Body of pancreas (tissue), 4 donors: ENCODE measurements at regions not wholly inside any gene's neighbourhood (a gene's known extent, or its start where the extent isn't known, plus 50 kb on each side); places are given as distances from the start of the nearest gene placed in this dataset.
A peak's percentile ranks its signal among the peaks of the same experiment; 100 is the strongest.
"Not testable (repeated sequence)": the region's sequence is repeated elsewhere in the genome, so short reads cannot be mapped to it uniquely, and the experiment has no call there.

Source experiments
- ATAC-seq: fragments of 150-250 bp; one replicate; pipeline ENCODE4 v1.9.1; 2016
- DNase-seq, 4 donors: peaks; one replicate each; pipeline ENCODE4 v3.0.0-alpha.2; 2019
- H3K27ac ChIP-seq, 4 donors: fragments of 200-600 bp; sonication (generic); 1 replicate in 3 of 4; 2 replicates in 1 of 4; pipeline versions ENCODE4 v1.5.1 to v1.6.1; 2016 to 2019; ENCODE audit warnings: mild to moderate bottlenecking in 1 of 4, mixed read lengths in 1 of 4, moderate library complexity in 1 of 4
- H3K27me3 ChIP-seq, 2 donors: fragments of 200-600 bp; sonication (generic); one replicate each; pipeline ENCODE4 v1.6.0; 2016; ENCODE audit warnings: mild to moderate bottlenecking in 1 of 2
- H3K36me3 ChIP-seq, 2 donors: fragments of 200-600 bp; sonication (generic); replicated peaks in 1 of 2; 2 replicates each; pipeline ENCODE4 v1.5.1; 2016; ENCODE audit warnings: low read depth in 2 of 2; ENCODE audit not compliant: insufficient read depth in 1 of 2
- H3K4me1 ChIP-seq: fragments of 200-600 bp; sonication (generic); one replicate; pipeline ENCODE4 v1.6.0; 2016
- H3K4me3 ChIP-seq, 2 donors: fragments of 200-600 bp; sonication (generic); 1 replicate in 1 of 2; 2 replicates in 1 of 2; pipeline ENCODE4 v1.5.1; 2016 to 2019
- H3K9me3 ChIP-seq, 3 donors: fragments of 200-600 bp; sonication (generic); 1 replicate in 2 of 3; 2 replicates in 1 of 3; pipeline ENCODE4 v1.5.1; 2016
- CTCF ChIP-seq, 7 experiments: fragments of 450-650 bp in 4 of 7; fragments of 200-600 bp in 3 of 7; sonication (generic) in 3 of 7; IDR thresholded peaks; one replicate each; pipeline ENCODE4 v1.5.1; 2016 to 2019; ENCODE audit warnings: antibody characterized with exemption in 7 of 7
- POLR2A ChIP-seq, 3 donors: fragments of 450-650 bp; IDR thresholded peaks; one replicate each; pipeline ENCODE4 v1.6.1; 2016; ENCODE audit warnings: antibody characterized with exemption in 3 of 3, mild to moderate bottlenecking in 2 of 3
- WGBS, 2 donors: methylation state at CpG; one replicate each; pipeline ENCODE4 v1.1.5; 2017; 5-methylcytosine and 5-hydroxymethylcytosine counted together
- intact Hi-C: fragments of 100-400 bp; cut with DNase I; formaldehyde crosslinking; loops from one replicate; pipeline ENCODE4 v1.15.1; 2023

- 43 to 50% methylated on average over 12 of the region's 12 CpGs for WGBS, 2 donors
- no peaks in the 10 kb centered on the region for H3K36me3 ChIP-seq
- ATAC-seq = peak; percentile 80
- intact Hi-C loops = no loop called here
- no peak overlapping the region for H3K4me3 ChIP-seq
- no peak for TF ChIP-seq CTCF (IDR thresholded peaks at IDR 0.05)
- TF ChIP-seq POLR2A (IDR thresholded peaks at IDR 0.05) = no peak
- peak overlapping the region in 3 of 4 donors; percentile 4 to 60 (median 43) for H3K27ac ChIP-seq
- H3K4me1 ChIP-seq = peaks cover 8% of the 10 kb centered on the region
- H3K9me3 ChIP-seq = no peaks in the 10 kb centered on the region
- H3K27me3 ChIP-seq = no peaks in the 10 kb centered on the region
- DNase-seq = peak; percentile 48 to 79 (median 69)
Observed at GRCh38 chr9:88258601-88259000, 120.3 kb upstream of the SPATA31C2 start.

DNA sequence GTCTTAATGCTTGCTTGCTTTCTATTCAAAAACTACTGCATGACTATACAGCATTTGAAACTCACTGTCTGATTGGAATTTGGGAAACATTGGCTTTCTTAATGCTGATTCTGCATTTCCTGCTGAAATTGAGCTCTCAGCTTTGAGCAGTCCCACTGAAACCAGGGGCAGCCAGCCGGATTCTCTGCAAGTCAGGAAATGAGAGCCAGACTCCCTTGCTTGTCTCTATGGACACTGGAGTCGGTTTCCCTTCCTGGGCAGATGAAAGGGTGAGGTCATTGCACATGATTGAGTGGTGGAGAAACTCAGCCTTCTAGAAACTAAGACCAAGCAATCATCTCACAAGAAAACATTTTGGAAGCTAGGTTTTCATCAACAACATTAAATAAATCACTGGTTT is 119.7 kb upstream of the SPATA31C2 start:
- WGBS, 2 donors = 41 to 45% methylated on average over 2 of the region's 2 CpGs
- DNase-seq = peak; percentile 17 to 50 (median 26)
- peak; percentile 74 for ATAC-seq
- H3K36me3 ChIP-seq = no peaks in the 10 kb centered on the region
- H3K27ac ChIP-seq = peak overlapping the region; percentile 1 to 60 (median 24)
- H3K4me3 ChIP-seq = no peak overlapping the region
- TF ChIP-seq POLR2A (IDR thresholded peaks at IDR 0.05) (no peak), CTCF (IDR thresholded peaks at IDR 0.05) (no peak)
- peaks cover 8% of the 10 kb centered on the region for H3K4me1 ChIP-seq
- no peaks in the 10 kb centered on the region for H3K27me3 ChIP-seq
- H3K9me3 ChIP-seq = no peaks in the 10 kb centered on the region
- intact Hi-C loops = no loop called here

- Histone ChIP-seq H3K27me3 (no peaks in the 10 kb centered on the region), H3K36me3 (no peaks in the 10 kb centered on the region), H3K9me3 (no peaks in the 10 kb centered on the region), H3K4me1 (peaks cover 8% of the 10 kb centered on the region), H3K27ac (no peak overlapping the region), H3K4me3 (no peak overlapping the region)
- TF ChIP-seq CTCF (IDR thresholded peaks at IDR 0.05) (no peak), POLR2A (IDR thresholded peaks at IDR 0.05) (no peak)
- WGBS, 2 donors = 74 to 82% methylated on average over 7 of the region's 7 CpGs
- ATAC-seq (no peak), DNase-seq (no peak)
- intact Hi-C loops = no loop called here
Observed at GRCh38 chr9:88256216-88256615, 117.9 kb upstream of the SPATA31C2 start.

DNA sequence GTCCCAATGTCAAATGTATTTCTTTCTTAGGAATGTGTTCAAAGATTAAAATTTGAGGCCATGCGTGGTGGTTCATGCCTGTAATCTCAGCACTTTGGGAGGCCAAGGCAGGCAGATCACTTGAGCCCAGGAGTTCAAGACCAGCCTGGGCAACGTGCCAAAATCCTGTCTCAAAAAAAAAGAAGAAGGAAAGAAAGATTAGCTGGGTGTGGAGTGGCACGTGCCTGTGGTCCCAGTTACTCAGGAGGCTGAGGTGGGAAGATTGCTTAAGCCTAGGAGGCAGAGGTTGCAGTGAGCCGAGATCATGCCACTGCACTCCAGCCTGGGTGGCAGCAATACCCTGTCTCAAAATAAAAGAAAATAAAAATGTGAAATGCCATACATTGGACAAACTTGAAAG is 117.5 kb upstream of the SPATA31C2 start:
- H3K27ac ChIP-seq, DNase-seq, H3K9me3 ChIP-seq, H3K36me3 ChIP-seq, H3K4me3 ChIP-seq, H3K27me3 ChIP-seq, ATAC-seq, intact Hi-C loops, H3K4me1 ChIP-seq: not testable (repeated sequence)
- WGBS, 2 donors = 23 to 26% methylated on average over 4 of the region's 4 CpGs

DNA sequence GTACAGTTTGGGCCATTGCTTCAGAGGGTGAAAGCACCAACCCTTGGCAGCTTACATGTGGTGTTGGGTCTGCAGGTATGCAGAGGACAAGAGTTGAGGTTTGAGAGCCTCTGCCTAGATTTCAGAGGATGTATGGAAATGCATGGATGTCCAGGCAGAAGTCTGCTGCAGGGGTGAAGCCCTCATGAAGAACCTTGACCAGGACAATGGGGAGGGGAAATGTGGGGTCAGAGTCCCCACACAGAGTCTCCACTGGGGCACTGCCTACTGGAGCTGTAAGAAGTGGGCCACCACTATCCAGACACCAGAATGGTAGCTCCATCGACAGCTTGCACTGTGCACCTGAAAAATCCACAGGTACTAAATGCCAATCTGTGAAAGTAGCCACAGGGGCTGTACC is 113.6 kb upstream of the SPATA31C2 start:
- H3K4me3 ChIP-seq = no peak overlapping the region
- no peak for ATAC-seq
- H3K4me1 ChIP-seq = no peaks in the 10 kb centered on the region
- no peaks in the 10 kb centered on the region for H3K36me3 ChIP-seq
- no peaks in the 10 kb centered on the region for H3K9me3 ChIP-seq
- TF ChIP-seq POLR2A (IDR thresholded peaks at IDR 0.05) (no peak), CTCF (IDR thresholded peaks at IDR 0.05) (no peak)
- intact Hi-C loops = no loop called here
- 75 to 100% methylated on average over 1 of the region's 1 CpG for WGBS, 2 donors
- no peak overlapping the region for H3K27ac ChIP-seq
- DNase-seq = no peak
- H3K27me3 ChIP-seq = no peaks in the 10 kb centered on the region
